ENCODE measurements at regions not wholly inside any gene's neighbourhood (a gene's known extent, or its start where the extent isn't known, plus 50 kb on each side); places are given as distances from the start of the nearest gene placed in this dataset.
"Not testable (repeated sequence)": the region's sequence is repeated elsewhere in the genome, so short reads cannot be mapped to it uniquely, and the experiment has no call there.

DNA sequence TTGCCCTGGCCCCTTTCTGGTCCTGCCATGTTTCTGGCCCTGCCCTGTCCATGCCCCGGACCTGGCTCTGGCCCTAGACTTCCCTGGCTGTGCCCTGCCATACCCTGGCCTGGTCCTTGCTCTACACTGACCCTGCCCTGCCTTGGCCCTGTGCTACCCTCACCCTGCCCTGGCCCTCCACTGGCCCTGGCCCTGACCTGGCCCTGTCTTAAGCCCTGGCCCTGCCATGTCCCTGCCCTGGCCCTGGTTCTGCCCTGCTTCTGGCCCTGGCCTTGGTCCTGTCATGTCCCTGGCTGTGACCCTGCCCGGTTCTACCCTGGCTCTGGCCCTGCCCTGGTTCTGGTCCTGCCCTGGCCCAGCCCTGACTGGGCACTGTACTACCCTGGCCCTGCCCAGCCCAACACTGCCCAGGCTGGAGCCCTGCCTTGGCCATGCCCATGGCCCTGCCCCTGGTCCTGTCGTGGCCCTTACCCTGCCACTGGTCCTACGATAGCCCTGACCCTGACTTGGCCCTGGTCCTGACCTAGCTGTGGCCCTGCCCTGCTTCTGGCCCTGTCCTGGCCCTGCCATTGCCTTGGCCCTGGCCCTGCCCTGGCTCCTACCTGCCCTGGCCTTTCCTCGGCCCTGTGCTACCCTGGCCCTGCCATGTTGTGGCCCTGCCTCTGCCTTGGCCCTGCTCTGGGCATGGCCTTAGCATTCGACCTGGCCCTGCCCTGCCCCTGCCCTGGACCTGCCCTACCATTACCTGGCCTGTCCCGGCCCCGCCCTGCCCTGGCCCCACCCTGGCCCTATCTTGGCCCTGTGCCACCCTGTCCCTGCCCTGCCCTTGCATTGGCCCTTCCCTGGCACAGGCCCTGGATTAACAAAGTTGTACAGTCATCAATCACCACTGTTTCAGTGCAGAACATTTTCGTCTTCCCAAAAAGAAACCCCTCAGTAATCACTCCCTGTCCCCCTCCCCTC lies 223.5 kb downstream of the LIPI start:
- TF ChIP-seq, protein P1, sequence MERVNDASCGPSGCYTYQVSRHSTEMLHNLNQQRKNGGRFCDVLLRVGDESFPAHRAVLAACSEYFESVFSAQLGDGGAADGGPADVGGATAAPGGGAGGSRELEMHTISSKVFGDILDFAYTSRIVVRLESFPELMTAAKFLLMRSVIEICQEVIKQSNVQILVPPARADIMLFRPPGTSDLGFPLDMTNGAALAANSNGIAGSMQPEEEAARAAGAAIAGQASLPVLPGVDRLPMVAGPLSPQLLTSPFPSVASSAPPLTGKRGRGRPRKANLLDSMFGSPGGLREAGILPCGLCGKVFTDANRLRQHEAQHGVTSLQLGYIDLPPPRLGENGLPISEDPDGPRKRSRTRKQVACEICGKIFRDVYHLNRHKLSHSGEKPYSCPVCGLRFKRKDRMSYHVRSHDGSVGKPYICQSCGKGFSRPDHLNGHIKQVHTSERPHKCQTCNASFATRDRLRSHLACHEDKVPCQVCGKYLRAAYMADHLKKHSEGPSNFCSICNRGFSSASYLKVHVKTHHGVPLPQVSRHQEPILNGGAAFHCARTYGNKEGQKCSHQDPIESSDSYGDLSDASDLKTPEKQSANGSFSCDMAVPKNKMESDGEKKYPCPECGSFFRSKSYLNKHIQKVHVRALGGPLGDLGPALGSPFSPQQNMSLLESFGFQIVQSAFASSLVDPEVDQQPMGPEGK (CRISPR knock-in tag; IDR thresholded peaks at IDR 0.05; ENCODE audit: borderline replicate concordance), result not testable (repeated sequence)
- not testable (repeated sequence) for TF ChIP-seq ARNTL (CRISPR knock-in tag; IDR thresholded peaks at IDR 0.05; ENCODE audit: borderline replicate concordance, low read depth); CSDC2 (CRISPR knock-in tag; IDR thresholded peaks at IDR 0.05)
